ENCODE measurements at regions not wholly inside any gene's neighbourhood (a gene's known extent, or its start where the extent isn't known, plus 50 kb on each side); places are given as distances from the start of the nearest gene placed in this dataset.

GRCh38 chr16:79892278-79892677, 291.7 kb upstream of the MAF start:
- TF ChIP-seq CTCF (IDR thresholded peaks at IDR 0.05) (no peak), POLR2A (IDR thresholded peaks at IDR 0.05) (no peak), POLR2AphosphoS5 (IDR thresholded peaks at IDR 0.05) (no peak), EP300 (IDR thresholded peaks at IDR 0.05) (no peak)
